Keratinocyte (primary cell): ENCODE measurements at regions not wholly inside any gene's neighbourhood (a gene's known extent, or its start where the extent isn't known, plus 50 kb on each side); places are given as distances from the start of the nearest gene placed in this dataset.

Experiments used
- DNase-seq: peaks from one replicate; pipeline ENCODE4 v3.0.0-alpha.2; 2011; ENCODE audit warnings: low read depth, missing footprints, low spot score
- FAIRE-seq: peaks from 2 replicates; lab custom pipeline; 2011; peaks lifted over from hg19 to GRCh38; lab: Jason Lieb, UNC
- H2AFZ ChIP-seq: 2 replicates; pipeline ENCODE4 v1.6.0; 2012; ENCODE audit warnings: low read length, control low read depth, inconsistent platforms; ENCODE audit not compliant: control insufficient read depth
- H3K27ac ChIP-seq: 2 replicates; pipeline ENCODE4 v1.5.1; 2011; ENCODE audit warnings: low read length; ENCODE audit not compliant: control insufficient read depth, insufficient read depth
- H3K27me3 ChIP-seq: 3 replicates; pipeline ENCODE4 v1.6.0; 2011; ENCODE audit warnings: low read length; ENCODE audit not compliant: control insufficient read depth, insufficient read depth; ENCODE audit errors: extremely low read depth
- H3K36me3 ChIP-seq, 2 experiments: 2 replicates in 1 of 2; 3 replicates in 1 of 2; pipeline ENCODE4 v1.5.1; 2011; ENCODE audit warnings: low read length in 2 of 2, mild to moderate bottlenecking in 1 of 2; ENCODE audit not compliant: control insufficient read depth in 2 of 2, insufficient read depth in 2 of 2; ENCODE audit errors: extremely low read depth in 1 of 2
- H3K4me1 ChIP-seq: 3 replicates; pipeline ENCODE4 v1.5.1; 2011; ENCODE audit warnings: low read length; ENCODE audit not compliant: control insufficient read depth, insufficient read depth; ENCODE audit errors: extremely low read depth
- H3K4me2 ChIP-seq: 3 replicates; pipeline ENCODE4 v1.6.0; 2011; ENCODE audit warnings: low read depth, low read length; ENCODE audit not compliant: control insufficient read depth, insufficient read depth; ENCODE audit errors: extremely low read depth
- H3K4me3 ChIP-seq, 3 experiments: fragments of 200-600 bp in 1 of 3; sonication (generic) in 1 of 3; 2 replicates in 2 of 3; 3 replicates in 1 of 3; pipeline ENCODE4 v1.5.1; 2011 to 2016; ENCODE audit warnings: low read length in 3 of 3, mild to moderate bottlenecking in 3 of 3, control low read depth in 2 of 3, inconsistent platforms in 1 of 3, low read depth in 1 of 3, mixed read lengths in 1 of 3, mixed run types in 1 of 3, moderate library complexity in 1 of 3; ENCODE audit not compliant: control insufficient read depth in 2 of 3, insufficient read depth in 2 of 3; ENCODE audit errors: extremely low read depth in 1 of 3
- H3K79me2 ChIP-seq: 2 replicates; pipeline ENCODE4 v1.6.0; 2012; ENCODE audit warnings: low read length; ENCODE audit not compliant: control insufficient read depth, insufficient read depth
- H3K9ac ChIP-seq: 3 replicates; pipeline ENCODE4 v1.6.0; 2011; ENCODE audit warnings: low read length; ENCODE audit not compliant: control insufficient read depth, insufficient read depth; ENCODE audit errors: extremely low read depth
- H3K9me1 ChIP-seq: 3 replicates; pipeline ENCODE4 v1.6.0; 2011; ENCODE audit warnings: low read length; ENCODE audit not compliant: control insufficient read depth, insufficient read depth; ENCODE audit errors: extremely low read depth
- H3K9me3 ChIP-seq: 2 replicates; pipeline ENCODE4 v1.5.1; 2012; ENCODE audit warnings: low read depth, low read length; ENCODE audit not compliant: control insufficient read depth
- H4K20me1 ChIP-seq: 3 replicates; pipeline ENCODE4 v1.6.0; 2011; ENCODE audit warnings: low read length; ENCODE audit not compliant: control insufficient read depth, insufficient read depth; ENCODE audit errors: extremely low read depth
- EZH2 ChIP-seq: IDR thresholded peaks from one replicate; pipeline ENCODE4 v1.6.1; 2012; ENCODE audit warnings: inconsistent platforms, mild to moderate bottlenecking, low read length, moderate library complexity
- dilution Hi-C: fragments of 300-500 bp; cut with MboI; formaldehyde crosslinking; loops from one replicate; pipeline ENCODE4 v1.7.0; 2020; ENCODE audit warnings: low sequenced_read_pairs; ENCODE audit not compliant: extremely low pct_ligation_motif_present
- TF ChIP-seq, protein P1 (sequence below), 3 experiments: IDR thresholded peaks in 1 of 3; conservative IDR thresholded peaks in 1 of 3; optimal IDR thresholded peaks in 1 of 3; 2 replicates in 2 of 3; 3 replicates in 1 of 3; pipeline versions ENCODE3 to v1.5.1; 2011; ENCODE audit warnings: low read length in 3 of 3, mild to moderate bottlenecking in 3 of 3, moderate library complexity in 2 of 3, control low read depth in 1 of 3, inconsistent platforms in 1 of 3; ENCODE audit not compliant: insufficient read depth in 2 of 3; ENCODE audit errors: extremely low read depth in 1 of 3

DNA sequence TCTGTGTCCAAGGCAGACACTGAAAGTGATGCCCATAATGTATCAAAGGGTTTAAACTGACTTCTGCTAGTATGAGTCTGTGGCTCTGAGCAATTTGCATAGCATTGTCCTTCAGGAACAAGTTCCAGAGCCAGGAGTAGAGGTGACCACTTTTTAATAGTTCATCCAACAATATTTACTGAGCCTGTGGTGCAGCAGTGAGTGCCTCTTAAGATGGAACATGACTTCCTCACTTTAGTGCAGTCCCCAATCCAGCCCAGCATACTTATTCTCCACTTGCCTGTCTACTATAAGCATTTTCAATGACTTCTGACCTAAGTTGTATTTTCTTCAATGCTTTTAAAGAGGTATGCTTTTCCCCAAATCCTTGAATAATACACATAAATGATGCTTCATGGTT, 611.3 kb downstream of the MED13L start:
- no peak for TF ChIP-seq EZH2
- TF ChIP-seq, protein P1, sequence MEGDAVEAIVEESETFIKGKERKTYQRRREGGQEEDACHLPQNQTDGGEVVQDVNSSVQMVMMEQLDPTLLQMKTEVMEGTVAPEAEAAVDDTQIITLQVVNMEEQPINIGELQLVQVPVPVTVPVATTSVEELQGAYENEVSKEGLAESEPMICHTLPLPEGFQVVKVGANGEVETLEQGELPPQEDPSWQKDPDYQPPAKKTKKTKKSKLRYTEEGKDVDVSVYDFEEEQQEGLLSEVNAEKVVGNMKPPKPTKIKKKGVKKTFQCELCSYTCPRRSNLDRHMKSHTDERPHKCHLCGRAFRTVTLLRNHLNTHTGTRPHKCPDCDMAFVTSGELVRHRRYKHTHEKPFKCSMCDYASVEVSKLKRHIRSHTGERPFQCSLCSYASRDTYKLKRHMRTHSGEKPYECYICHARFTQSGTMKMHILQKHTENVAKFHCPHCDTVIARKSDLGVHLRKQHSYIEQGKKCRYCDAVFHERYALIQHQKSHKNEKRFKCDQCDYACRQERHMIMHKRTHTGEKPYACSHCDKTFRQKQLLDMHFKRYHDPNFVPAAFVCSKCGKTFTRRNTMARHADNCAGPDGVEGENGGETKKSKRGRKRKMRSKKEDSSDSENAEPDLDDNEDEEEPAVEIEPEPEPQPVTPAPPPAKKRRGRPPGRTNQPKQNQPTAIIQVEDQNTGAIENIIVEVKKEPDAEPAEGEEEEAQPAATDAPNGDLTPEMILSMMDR (optimal IDR thresholded peaks at IDR 0.05 in 1 of 3, IDR thresholded peaks at IDR 0.05 in 1 of 3, conservative IDR thresholded peaks at IDR 0.05 in 1 of 3; ENCODE audit: extremely low read depth in 1 of 3, insufficient read depth in 2 of 3, low read length in 3 of 3), result no peak
- DNase-seq (no peak), FAIRE-seq (no peak)
- Histone ChIP-seq H3K4me3 (no peak overlapping the region), H3K36me3 (no peaks in the 10 kb centered on the region), H2AFZ (no peak overlapping the region), H3K9me3 (no peaks in the 10 kb centered on the region), H3K4me1 (no peaks in the 10 kb centered on the region), H3K9me1 (no peaks in the 10 kb centered on the region), H3K4me2 (no peak overlapping the region), H3K9ac (no peak overlapping the region), H3K79me2 (no peaks in the 10 kb centered on the region), H4K20me1 (no peaks in the 10 kb centered on the region), H3K27me3 (no peaks in the 10 kb centered on the region), H3K27ac (no peak overlapping the region)
- dilution Hi-C loops, result no loop called here

DNA sequence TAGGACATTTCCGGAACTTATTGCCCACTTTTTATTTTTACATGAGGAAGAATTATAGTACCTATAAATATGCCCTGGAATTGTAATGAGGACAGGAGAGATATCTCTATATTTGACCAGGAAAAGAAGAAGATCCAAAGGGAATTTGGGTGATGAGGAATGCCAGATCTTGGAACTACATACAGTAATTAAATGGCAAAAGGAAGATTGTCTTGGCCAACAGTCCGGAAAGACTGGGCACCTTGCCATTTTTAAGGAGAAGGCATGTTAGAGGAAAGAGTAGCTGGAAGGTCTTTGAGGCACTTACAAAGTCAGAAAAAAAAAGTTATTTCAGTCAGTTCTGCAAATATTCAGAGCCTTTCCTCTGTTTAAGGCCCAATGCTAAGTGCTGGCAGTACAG, 616.4 kb downstream of the MED13L start:
- FAIRE-seq (no peak), DNase-seq (no peak)
- Histone ChIP-seq H3K79me2 (no peaks in the 10 kb centered on the region), H3K36me3 (no peaks in the 10 kb centered on the region), H3K4me2 (no peak overlapping the region), H2AFZ (no peak overlapping the region), H3K27me3 (no peaks in the 10 kb centered on the region), H3K9me3 (no peaks in the 10 kb centered on the region), H3K4me3 (no peak overlapping the region), H3K9ac (no peak overlapping the region), H3K4me1 (peaks cover 6% of the 10 kb centered on the region), H3K9me1 (no peaks in the 10 kb centered on the region), H3K27ac (no peak overlapping the region), H4K20me1 (no peaks in the 10 kb centered on the region)
- dilution Hi-C loops, result no loop called here
- TF ChIP-seq, protein P1 (optimal IDR thresholded peaks at IDR 0.05 in 1 of 3, IDR thresholded peaks at IDR 0.05 in 1 of 3, conservative IDR thresholded peaks at IDR 0.05 in 1 of 3; ENCODE audit: extremely low read depth in 1 of 3, insufficient read depth in 2 of 3, low read length in 3 of 3), result no peak
- TF ChIP-seq EZH2, result no peak
